ENCODE measurements at regions not wholly inside any gene's neighbourhood (a gene's known extent, or its start where the extent isn't known, plus 50 kb on each side); places are given as distances from the start of the nearest gene placed in this dataset.

DNA sequence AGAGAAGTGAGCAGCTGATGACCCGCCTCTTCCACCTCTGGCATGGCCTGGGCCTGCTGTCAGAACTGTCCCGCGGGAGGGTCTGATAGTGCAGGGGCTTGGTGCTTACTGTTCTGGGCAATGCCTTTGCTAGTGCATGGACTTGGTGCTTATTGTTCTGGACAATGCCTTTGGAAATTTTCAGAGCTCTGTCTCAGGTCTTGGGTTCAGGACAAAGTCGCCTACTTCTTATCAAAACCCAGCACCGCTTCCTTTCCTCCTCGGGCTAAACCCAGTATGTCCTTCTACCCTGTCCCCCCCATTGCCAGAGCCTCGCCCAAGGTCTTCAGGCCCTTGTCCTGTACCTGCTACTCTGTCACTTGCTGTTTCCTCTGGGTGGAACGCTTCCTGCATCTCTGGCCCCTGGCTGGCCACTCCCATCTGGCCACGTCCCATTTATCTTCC lies 149.6 kb downstream of the ACKR3 start:
- DNase-seq, result no peak

DNA sequence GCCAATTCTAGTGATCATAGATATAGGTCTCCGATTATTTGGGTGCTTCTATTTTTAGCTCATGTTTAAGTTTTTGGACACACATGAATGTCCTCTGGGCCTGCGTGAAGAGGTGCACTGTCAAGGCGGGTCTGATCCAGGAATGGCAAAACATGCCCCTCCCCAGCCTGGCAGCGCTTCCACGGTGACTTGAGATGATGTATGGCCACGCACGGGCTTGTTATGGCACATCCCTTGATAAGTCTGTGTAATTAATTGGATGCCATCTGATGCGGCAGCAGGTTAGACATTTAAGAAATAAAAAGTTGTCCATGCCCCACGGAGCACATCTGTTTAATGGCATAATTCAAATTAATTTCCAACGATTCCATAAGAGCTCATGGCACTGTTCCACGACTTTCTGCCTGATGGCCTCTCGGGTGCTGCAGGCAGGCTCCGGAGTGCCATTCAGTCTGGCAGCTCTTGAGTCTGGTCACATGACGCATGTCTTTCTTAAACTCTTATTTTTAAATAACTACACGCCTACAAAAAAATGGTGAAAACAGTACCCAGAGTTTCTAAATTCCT lies 151.4 kb downstream of the ACKR3 start:
- no peak for DNase-seq

DNA sequence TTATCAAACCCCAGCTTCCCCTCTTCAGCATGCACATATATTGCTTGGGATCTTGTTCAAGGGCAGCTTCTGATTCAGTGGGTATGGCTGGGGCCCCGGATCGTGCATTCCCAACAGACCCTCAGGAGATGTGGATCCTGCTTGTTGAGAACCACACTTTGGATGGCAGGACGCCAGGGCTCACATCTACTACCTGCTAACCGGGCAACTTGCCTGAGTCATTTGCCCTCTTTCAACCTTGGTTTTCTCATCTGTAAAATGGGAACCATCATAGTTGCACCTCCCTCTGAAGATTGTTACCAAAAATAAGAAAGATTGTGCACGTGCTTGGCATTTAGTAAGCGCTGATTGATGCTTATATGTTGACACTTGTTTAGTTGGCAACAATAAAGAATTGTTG lies 154.6 kb downstream of the ACKR3 start:
- no peak for DNase-seq

DNA sequence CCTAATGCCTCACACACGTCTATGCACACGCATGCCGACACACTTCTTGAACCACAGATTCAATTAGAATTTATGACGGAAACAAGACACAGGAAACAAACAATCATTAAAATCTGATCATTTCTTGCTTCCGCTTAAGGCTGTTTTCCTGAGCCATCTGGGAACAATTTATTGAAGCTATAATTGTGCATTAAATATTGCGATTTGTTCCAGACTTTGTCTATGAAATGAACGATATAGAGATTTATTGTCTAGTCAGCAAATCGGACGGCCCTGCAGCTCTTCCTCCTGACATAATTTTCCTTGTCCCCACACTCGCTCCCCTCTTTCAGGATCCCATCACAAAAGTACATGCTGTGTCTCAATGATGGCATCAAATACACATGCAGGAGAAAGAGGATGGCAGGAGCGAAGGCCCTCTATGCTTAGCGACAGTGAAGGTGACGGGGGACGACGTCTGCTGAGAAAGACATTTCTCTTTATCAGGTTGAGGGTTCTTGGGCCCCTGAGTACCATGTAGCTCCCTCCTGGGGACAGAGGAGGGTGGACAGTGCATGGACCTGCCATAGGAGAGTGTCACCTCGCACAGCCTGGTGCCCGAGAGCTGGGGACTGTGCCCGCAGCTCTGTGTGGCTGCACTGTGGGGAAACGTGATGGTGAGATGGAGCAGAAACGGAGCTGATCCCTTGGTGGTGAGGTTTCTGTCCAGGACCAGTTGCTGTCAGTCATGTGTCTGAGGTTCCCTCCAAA lies 157.3 kb downstream of the ACKR3 start:
- DNase-seq, result no peak

DNA sequence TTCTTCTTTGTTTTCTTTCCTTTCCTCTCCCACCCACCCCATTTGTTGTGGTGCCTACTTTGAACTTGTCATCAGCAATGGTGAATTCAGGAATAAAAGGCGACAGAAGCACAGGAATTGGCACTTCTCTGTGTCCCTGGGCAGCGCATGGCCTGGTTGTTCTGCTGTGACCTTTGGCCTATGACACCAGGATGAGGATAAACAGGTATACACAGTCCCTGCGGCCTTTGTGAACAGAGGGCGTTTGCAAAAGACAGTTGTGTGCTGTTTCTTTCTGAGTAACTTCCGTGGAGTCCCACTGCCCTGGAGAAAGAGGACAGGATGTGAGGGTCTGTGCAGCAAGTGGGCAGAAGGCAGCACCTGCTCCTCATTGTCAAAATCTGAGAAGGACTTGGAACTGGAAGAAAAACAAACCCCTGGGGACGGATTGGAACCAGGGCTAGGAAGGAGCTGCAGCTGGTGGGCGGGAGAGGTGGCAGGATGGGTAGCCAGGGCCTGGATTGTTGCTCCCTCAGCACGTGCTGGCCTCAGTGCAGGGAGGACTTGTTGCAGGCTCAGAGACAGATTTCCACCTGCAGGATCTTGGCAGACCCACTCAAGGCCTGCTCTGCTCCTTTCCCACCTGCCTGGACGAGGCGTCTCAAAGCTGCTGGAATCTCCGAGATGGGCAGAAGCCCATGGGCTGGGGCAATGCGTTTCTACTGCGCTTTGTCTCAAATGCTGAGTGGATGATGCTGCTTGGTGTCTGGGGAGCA lies 159.5 kb downstream of the ACKR3 start:
- DNase-seq, result no peak

DNA sequence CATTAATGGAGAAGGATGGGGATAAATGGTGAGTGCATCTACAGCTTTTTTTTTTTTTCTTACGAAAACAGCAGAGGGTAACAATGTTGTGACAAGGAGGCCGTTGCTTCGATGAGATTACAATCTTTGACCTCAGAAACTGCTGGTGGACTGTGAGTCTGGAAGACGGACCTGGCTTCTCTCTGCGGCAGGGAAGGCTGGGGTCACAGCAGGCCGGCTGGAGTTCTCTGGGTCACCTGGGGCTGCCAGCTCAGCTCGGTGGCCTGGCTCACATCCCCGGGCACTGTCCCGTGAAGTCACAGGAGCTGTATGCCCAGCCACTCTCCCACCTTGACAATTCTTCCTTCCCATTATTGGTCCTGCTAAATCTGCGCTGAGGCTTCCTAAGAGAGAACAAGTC lies 160.8 kb downstream of the ACKR3 start:
- no peak for DNase-seq

DNA sequence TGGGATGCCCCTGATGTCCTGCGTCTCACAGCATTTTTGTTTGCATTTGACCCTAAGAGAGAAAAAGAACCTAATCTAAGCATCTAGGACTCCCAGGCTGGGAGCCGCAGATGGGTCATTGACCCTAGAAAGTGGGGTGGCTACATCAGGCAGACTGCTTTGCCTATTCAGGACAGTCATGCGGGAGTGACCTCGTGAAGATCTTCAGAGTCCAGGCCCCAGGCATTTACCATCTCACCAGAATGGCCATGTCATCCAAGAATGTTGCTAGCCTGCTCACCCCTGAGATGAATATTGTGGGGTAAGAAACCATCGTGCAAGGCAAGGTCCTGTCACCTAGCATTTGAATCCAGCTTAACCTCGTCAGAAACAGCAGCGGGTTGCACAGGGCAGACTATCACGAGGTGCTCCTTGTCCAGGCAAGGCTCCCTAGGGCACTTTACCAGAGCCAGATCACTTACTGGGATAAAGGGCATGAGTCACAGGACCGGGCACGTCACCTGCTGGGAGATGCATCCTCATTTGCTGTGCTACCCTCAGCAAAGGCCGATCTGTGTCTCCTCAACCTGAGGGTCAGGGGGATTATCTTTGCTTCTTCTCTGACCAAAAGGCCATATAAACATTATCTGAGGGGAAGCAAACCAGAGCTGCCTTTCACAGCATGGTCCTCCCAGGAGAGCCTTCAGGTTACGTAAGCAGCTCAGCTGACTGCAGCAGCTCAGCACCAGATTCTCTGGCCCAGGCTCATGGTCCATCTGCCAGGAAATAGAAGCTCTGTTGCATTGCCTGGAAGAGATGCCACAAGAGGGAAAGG lies 162.3 kb downstream of the ACKR3 start:
- DNase-seq, result no peak

DNA sequence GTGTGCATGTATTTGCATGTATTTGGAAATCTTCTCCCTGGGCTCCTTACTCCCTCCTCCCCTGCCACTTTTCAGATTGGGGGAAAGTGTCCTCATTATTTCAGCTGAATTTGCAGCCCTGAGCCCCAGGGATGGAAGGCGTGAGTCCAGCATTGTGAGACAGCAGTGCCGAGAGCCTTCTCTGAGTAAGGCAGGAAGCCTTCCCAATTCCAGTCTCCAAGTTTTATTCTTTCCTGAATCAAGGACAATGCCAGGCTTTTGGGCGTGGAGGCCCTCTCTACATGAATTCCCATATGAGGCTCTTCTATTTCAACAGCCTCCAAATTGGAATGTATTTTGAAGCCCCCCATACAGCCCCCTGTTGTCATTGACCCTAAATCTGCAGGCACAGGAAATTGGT lies 163.5 kb downstream of the ACKR3 start:
- no peak for DNase-seq

DNA sequence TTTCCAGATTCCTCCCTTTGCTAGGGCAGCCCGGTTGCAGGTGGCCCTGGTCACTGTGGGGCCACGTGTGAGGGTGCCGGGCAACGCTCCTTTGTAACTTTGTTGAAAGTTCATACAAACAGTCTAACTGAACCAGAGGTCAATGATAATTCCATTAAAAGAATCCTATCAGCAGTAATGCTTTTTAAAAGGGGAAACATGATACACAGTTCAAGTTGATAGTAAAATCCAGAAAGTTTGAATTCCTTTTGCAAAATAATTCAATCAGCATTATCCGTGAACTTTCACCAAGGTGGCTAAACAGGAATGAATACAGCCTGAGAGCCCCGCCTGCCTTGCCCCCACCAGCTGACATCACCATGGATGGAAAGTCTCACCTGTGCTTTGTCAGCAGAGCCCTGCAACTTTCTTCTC lies 166.2 kb downstream of the ACKR3 start:
- DNase-seq, result no peak

DNA sequence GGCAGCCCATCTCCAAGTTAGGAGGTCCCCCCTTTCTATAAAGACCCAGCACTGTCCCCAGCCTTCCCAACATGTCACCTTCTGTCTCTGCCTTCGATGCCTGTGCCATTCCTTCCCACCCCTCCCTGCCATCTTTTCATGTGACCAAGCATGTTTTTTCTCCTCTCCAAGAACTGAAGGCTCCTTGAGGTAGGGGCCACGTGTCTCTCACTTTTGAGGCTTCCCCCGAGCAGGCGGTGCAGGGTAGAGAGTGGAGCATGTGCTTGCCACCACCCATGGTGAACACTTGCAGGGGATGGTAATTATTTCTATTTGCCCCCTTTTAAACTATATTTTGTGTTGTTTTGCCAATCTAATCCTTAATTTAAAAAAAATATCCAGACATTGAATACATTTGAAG lies 168.4 kb downstream of the ACKR3 start:
- no peak for DNase-seq

DNA sequence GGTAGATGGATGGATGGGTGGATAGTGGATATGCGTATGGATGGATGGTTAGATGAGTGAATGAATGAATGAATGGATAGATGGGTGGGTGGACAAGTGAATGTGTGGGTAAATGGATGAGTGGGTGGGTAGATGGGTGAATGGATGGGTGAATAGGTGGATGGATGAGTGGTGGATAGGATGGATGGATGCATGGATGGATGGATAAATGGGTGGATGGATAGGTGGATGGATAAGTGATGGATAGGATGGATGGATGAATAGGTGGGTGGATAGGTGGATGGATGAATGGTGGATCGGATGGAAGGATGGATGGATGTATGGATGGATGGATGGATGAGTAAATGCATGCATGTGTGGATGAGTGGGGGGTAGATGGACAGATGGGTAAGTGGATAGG lies 169.3 kb downstream of the ACKR3 start:
- DNase-seq, result no peak

DNA sequence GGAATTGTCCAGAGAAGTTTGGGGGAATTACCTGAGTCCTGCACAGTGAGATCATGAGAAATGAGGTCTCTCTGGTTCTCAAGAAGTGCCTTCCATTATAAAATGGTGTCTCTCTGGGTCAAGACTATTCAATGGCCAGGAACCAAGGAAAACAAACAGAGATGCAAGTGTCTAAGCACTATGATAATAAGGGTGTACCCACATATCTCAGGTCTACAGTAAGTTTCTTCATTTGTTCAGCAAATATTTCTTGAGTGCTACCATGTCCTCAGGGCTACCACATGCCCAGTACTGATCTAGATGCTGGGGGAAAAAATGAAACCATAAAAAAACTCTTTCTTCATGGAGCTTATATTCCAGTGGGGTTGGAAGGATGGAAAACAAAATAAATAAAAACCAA lies 170.0 kb downstream of the ACKR3 start:
- no peak for DNase-seq

DNA sequence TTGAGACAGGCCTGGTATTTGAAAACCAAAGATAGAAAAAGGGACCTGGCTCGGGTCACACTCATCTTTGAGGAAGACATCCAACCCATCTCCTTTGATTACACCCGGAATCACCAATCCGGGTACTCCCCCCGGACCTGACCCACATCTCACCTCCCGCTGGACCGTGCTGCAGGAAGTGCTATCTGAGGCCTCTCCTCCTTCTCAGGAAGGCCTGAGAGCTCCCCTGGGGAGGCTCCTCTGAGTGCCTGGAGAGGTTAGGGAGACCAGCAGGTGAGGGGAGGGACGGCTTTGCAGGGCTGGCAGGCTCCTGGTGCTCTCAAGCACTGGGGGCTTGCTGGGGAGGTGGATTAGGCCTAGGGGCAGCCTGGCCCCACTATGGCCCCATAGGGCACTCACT lies 170.9 kb downstream of the ACKR3 start:
- DNase-seq, result no peak

DNA sequence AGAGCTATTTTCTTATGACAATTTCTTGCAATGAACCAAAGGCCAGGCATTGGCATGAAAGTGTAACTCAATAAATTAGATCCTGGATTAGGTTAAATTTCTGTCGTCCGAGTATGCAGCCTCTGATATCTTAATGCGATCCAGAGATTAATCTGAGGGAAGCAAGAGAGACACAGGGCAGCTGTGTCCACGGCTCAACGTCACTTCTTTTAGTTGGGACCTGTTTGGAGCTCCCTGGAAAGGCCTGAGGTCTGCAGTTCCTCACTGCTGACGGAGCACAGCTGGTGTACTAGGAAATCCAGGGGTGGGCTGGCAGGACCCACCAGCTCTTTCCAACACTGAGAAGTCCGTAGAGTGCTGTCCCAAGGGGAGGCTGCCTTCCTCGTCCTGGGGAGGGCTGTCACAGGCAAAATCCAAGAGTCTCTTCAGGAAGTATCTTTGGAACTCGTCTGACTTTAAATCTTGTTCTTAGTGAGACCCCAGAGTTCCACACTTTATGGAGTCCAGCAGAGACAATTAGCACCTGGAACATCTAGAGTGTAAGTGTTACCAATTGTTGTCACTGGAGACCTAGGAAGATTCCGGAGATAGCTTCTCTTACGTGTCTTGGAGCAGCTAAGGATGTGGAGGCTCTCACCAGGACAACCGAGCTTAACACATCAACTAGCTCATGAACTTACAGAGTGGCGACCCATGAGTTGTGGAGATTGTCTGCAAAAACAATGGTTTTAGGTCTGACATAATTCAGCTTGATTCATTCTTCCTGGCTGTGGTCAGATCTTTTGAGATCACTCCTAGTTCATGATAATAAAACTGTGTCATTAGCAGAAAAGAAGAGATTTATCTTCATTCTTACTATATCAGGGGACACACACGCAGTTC lies 173.7 kb downstream of the ACKR3 start:
- DNase-seq, result no peak

DNA sequence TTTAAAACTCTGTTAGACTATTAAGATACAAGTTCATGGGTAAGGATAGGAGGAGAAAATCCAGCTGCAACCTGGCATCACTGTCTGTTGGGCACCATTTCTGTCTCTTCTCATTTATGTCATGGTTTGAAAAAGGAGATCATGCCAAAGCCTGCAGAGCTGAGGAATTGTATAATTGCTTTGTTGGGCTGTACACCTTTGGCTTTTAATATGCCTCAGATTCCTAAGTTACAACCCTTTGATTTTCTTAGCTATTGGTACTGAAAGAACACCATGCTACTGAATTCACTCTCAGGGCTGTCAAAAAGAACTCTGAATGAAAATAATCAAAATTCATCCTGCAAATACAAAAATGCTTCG lies 174.3 kb downstream of the ACKR3 start:
- DNase-seq, result no peak

DNA sequence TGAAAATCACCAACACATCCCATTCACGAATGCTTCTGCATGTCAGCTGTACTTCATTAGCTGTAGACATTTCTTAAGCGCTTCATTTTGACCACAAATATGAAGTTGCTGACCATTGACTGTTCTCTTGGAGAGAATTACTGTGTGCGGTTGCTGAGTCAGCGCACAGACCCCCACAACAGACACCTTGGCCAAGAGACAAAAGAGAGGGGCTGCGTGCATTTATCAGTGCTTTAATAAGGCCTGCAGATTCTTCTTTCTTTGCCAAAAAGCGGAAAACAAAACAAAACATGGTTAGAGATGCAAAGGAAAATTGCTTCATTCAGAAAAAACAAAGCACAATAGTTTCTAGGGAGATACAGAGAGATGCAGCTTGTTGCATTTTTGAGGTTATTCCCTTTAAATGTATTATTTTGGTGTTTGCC lies 174.7 kb downstream of the ACKR3 start:
- no peak for DNase-seq

DNA sequence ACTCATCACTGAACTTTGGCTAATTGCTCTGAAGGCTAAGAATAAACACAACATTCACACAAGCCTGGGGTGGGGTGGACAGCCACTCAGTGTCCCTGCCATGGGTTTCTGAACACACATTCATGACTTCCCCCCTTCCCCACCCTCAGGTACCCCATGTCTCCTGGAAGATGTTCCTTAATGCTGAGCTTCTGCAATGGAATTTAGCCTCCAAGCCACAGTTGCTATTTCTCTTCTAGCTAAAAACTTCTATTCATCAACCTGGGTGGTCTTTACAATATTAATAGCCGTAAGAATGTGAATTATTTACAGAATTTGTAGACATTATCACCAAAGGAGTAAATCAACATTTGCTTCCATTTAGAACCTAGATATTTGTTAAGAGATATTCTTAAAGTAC lies 175.1 kb downstream of the ACKR3 start:
- DNase-seq, result no peak

DNA sequence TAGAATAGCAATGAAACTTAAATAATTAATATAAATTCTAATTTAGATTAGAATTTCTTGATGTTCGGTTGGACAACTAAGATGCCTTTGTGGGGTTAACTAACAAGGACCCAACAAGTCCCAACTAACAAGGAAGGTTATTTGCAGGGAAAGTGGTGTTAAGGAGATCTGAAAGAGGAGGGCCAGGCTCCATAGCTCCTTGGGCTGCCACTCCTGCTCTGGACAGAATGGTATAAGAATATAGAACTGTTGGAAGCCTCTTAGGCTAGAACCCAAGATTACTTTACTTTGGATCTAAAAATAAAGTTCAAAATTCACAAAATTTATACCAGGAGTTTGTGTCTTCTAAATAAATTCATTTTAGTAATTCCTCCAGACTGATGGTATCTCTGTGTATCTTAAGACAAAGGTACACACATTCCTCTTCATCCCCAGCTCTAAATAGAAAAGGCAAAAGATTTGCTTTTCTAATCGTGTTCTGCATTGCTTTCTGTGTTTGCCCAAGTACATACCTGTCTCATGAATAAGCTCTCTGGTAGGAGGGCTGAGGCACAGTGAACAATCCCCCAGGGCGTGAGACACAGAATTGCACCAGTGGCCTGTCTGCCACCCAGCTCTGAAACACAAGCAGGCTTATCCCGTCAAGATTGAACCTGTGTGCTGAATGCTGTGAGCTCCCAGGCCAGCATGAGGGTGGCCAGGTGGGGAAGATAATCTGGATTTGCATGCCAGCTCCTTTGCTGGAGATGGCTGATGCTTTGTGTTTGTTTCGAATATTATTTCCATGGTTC lies 176.0 kb downstream of the ACKR3 start:
- DNase-seq, result no peak

DNA sequence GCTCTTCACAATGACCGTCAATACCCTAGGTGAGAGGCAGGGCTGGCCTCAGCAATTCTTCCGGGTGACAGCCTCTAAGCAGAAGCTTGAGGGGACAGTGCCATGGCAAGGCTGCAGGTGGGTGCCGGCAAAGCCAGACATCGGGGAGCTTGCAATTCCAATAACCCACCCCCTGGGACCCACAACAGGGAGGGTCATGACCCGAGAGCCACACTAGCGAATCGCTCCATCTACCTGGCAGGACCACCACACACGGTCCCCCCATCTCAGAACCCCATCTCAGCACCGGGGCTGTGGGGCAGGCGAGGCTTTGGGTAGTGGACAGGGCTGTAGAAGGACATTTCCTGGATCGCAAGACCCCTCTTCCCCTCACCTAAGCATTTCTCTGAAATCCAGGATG lies 177.2 kb downstream of the ACKR3 start:
- DNase-seq, result no peak

DNA sequence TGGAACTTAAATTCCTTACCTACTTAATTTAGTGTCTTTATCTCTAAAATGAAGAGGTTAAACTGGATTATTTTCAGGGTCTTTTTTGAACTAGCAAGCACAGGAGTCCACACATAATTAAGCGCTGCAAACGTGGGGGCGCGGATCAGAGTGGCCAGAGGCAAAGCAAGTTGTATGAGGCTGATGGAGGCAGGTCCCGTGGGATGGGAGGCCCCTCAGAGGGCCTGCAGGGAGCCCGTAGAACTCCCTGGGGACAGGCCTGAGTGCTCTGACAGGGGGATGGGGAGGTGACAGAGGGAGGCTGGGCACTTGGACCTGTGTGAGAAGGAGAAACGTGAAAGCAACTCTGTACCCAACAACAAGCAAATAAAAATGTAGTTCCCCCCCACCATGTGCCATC lies 177.8 kb downstream of the ACKR3 start:
- DNase-seq, result no peak

DNA sequence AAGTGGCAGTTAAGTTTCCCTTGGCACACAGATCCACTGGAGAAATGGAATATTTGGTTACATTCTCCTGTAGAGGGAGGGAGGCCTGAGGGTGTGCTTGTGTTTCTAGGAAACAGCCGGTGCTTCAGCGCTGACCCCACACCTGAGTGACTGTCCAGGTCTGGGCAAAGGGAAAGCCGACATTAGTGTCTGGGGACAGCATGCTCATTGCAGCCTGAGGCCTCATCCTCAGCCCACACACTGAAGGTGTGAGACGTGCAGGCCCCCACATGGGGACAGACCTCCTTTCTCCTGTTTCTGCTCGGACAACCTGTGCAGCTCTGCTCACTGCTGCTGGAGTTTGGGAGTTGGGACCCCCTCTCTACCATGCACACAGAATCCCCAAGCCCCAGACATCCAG lies 178.3 kb downstream of the ACKR3 start:
- no peak for DNase-seq

DNA sequence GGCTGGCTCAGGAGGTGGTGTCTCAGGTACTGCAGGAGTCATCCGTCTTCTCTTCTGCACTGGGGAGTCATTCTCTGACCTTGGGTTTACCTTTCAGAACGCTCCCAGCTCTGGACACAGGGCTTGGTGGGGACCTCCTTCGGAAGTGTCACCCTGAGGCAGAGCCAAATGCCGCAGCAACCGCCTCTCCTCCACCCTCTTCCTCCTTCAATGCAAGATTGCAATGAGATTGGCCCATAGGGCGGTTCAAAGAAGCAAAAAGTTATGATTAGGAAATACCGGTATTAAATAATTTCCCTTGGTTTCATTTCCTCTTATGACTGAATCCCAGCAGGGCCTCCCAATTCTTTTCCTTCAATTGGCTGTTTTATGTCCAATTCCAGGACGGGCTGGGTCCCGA lies 178.8 kb downstream of the ACKR3 start:
- no peak for DNase-seq
